ENCODE measurements at regions not wholly inside any gene's neighbourhood (a gene's known extent, or its start where the extent isn't known, plus 50 kb on each side); places are given as distances from the start of the nearest gene placed in this dataset.

DNA sequence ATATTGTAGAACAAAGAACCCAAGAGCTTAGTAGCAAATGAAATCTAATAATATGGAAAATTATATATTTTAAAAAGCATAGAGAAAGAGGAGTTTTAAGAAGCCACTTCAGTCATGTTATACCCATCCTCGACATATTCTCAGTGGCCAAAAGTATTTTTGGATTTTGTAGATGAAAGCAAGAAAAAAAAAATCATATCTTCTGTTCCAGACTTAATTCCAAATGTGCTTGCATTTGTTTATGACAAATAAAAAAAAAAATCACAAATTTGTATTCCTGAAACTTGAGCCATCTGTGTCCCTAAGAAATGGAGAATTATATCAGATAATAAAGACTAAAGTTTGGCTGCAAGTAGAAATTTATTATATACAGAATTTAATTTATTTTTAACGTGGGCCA lies 1482.4 kb upstream of the PABPC4L start:
- Histone ChIP-seq H3K4me3 (no peak overlapping the region), H3K4me1 (no peaks in the 10 kb centered on the region), H3K4me2 (no peak overlapping the region), H3K9me3 (no peaks in the 10 kb centered on the region), H3K27ac (no peak overlapping the region)
- DNase-seq (ENCODE audit: low read depth in 1 of 2, low spot score in 1 of 2) (no peak), FAIRE-seq (no peak), ATAC-seq (no peak)
- 10% methylated on average over 2 of the region's 2 CpGs for WGBS (ENCODE audit: missing lambda C conversion rate)
- TF ChIP-seq REST (IDR thresholded peaks at IDR 0.05) (no peak), EHMT2 (IDR thresholded peaks at IDR 0.05; ENCODE audit: low read depth) (no peak), SREBF2 (IDR thresholded peaks at IDR 0.05) (no peak), MYC (IDR thresholded peaks at IDR 0.05; ENCODE audit: borderline replicate concordance, low read length) (no peak), CBX2 (IDR thresholded peaks at IDR 0.05; ENCODE audit: borderline replicate concordance, low read depth) (no peak), BCL3 (IDR thresholded peaks at IDR 0.05) (no peak), ATOH8 (CRISPR knock-in tag; IDR thresholded peaks at IDR 0.05; ENCODE audit: low read depth) (no peak), RARB (CRISPR knock-in tag; IDR thresholded peaks at IDR 0.05) (no peak), SMC3 (IDR thresholded peaks at IDR 0.05) (no peak), RAD21 (conservative IDR thresholded peaks at IDR 0.05 in 1 of 2, IDR thresholded peaks at IDR 0.05 in 1 of 2) (no peak), GATA3 (IDR thresholded peaks at IDR 0.05; ENCODE audit: borderline replicate concordance) (no peak), TFCP2L1 (CRISPR knock-in tag; IDR thresholded peaks at IDR 0.05) (no peak), HOXA7 (CRISPR knock-in tag; IDR thresholded peaks at IDR 0.05) (no peak), JUN (IDR thresholded peaks at IDR 0.05) (no peak), NFE2L2 (conservative IDR thresholded peaks at IDR 0.05; ENCODE audit: low read length) (no peak)
- TF ChIP-seq, protein P1, sequence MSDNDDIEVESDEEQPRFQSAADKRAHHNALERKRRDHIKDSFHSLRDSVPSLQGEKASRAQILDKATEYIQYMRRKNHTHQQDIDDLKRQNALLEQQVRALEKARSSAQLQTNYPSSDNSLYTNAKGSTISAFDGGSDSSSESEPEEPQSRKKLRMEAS (IDR thresholded peaks at IDR 0.05), result no peak
- TF ChIP-seq, protein P2, sequence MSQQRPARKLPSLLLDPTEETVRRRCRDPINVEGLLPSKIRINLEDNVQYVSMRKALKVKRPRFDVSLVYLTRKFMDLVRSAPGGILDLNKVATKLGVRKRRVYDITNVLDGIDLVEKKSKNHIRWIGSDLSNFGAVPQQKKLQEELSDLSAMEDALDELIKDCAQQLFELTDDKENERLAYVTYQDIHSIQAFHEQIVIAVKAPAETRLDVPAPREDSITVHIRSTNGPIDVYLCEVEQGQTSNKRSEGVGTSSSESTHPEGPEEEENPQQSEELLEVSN (IDR thresholded peaks at IDR 0.05; ENCODE audit: borderline replicate concordance, low read depth), result no peak
- TF ChIP-seq, protein P3, sequence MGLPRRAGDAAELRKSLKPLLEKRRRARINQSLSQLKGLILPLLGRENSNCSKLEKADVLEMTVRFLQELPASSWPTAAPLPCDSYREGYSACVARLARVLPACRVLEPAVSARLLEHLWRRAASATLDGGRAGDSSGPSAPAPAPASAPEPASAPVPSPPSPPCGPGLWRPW (IDR thresholded peaks at IDR 0.05), result no peak
- POLR2A ChIA-PET, result no interaction called here
- CTCF ChIA-PET, result no interaction called here

DNA sequence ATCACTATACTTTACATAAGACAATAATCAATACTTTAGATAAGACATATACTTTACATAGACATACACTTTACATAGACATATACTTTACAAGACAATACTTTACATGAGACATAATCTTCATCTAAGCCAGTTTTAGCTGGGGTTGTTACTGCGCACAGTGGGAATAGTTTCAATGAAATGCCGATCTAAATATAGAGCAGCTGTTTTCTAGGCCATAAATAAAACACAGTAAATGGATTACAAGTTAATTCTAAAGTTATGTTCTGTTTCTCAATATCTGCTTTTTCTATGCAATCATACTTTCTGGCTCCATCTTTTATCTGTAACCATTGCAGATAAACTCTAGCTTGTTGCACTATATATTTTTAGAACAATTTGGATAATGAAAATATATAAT lies 1470.6 kb upstream of the PABPC4L start:
- no peak for DNase-seq (ENCODE audit: low read depth in 1 of 2, low spot score in 1 of 2)
- FAIRE-seq, result no peak
- no peak overlapping the region for H3K27ac ChIP-seq
- H3K4me3 ChIP-seq, result no peak overlapping the region
- CTCF ChIA-PET, result no interaction called here
- no peak for ATAC-seq
- H3K4me2 ChIP-seq, result no peak overlapping the region
- H3K4me1 ChIP-seq, result no peaks in the 10 kb centered on the region
- H3K9me3 ChIP-seq, result no peaks in the 10 kb centered on the region
- POLR2A ChIA-PET, result no interaction called here
- 49% methylated on average over 2 of the region's 2 CpGs for WGBS (ENCODE audit: missing lambda C conversion rate)
- TF ChIP-seq JUNB (IDR thresholded peaks at IDR 0.05) (no peak), ZSCAN20 (CRISPR knock-in tag; IDR thresholded peaks at IDR 0.05) (no peak), JUN (IDR thresholded peaks at IDR 0.05) (no peak), TP53 (CRISPR knock-in tag; IDR thresholded peaks at IDR 0.05) (no peak), NR3C1 (IDR thresholded peaks at IDR 0.05) (no peak), REST (IDR thresholded peaks at IDR 0.05) (no peak), POLR2AphosphoS2 (conservative IDR thresholded peaks at IDR 0.05; ENCODE audit: low read length) (no peak)

Data from A549 (cell line).